Brain pericyte (primary cell): ENCODE measurements at regions not wholly inside any gene's neighbourhood (a gene's known extent, or its start where the extent isn't known, plus 50 kb on each side); places are given as distances from the start of the nearest gene placed in this dataset.

ENCODE experiments used
- DNase-seq: peaks from one replicate; pipeline ENCODE4 v3.0.0-alpha.2; 2012; ENCODE audit warnings: low read depth, low spot score

DNA sequence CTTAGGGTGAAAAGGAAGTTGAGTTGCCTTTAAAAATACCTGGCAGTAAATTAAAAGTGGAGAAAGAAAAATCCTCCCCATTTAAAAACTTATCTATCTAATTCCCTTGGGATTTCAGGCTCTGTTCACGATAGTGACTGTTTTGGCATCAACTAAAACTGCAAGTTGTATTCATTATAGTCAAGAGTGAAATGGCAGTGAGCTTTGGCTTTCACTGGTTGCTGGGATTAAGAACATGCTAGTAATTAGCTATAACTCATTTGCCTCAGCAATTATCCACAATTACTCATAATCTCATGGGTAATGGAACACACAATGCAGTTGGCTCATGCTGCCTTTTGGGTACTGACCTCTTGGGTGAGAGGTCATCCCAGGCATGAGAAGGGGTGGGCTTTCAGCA, 250.1 kb downstream of the GAS1 start:
- no peak for DNase-seq

DNA sequence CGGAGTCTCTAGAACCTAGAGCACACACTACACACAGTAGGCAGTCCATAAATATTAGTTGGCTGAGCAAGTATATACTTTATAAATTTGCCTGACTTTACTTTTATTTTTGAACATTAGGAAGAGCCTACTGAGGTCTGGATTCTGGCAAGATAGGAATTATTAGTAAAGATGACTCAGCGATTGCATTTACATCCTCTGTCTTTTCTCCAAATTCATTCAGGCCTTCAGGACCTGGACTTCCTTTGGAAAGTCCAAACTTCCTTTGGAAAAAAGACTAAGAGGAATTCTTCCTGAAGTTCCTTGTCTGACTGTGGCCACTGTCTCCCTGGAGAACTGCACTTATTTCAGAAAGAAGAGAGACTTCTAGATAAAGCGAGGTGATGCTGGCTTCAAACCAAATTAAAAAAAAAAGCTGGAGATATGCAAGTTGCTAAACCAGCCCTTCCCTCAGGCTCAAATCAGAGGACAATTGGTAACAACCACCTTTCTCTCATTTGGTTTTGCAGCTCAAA, 251.3 kb downstream of the GAS1 start:
- no peak for DNase-seq

DNA sequence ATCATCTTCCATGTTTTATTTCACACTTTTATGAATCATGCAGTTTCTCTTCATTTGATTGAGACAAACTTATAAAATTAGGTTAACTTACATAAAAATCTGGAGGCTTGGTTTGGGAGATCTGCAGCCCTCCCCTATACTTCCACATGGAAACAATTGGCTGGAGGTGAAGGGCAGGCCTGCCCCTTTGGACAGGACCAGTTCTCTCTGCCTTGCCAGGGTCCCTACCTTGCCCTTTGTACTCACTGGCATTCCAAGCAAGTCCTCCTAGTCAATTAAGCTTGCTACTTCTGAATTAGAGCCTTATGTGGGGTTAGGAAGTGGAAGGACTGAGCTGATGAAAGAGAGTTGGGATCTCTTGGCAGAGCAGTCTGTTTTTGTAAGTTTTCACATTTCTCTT, 257.3 kb downstream of the GAS1 start:
- DNase-seq, result no peak

DNA sequence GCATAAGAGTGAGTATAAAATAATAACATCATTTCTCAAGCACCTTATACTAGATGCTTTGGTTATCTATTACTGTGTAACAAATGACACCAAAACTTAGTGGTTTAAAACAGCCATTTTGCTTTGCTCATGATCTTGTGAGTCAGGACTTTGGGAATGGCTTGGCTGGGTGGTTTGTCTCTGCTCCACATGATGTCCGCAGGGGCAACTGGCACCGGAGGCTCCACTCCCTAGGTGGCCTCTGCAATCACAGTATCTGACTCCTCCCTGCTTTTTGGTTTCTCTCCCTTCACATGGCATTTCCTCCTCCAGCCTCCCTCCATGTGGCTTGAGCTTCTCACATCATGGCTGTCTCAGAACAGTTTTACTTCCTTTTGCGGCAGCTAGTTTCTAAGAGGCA, 259.5 kb downstream of the GAS1 start:
- no peak for DNase-seq

DNA sequence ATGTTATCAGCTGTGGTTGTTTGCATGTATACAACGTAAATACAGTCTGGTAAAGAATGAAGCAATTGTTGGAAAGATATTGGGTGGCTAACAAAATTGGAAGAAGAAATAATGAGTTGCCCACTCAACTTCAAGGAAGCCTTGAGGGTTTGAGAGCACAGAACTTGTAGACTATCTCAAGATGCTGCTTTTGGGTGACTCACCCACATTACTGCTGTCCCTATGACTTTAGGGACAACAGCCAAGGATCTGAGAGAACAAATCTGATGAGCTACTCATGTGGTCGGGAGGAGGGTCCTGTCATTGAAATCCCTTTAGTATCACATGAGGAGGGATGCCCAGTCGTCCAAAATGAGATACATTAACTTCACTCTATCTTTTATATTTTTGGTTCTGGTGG, 261.8 kb downstream of the GAS1 start:
- no peak for DNase-seq

DNA sequence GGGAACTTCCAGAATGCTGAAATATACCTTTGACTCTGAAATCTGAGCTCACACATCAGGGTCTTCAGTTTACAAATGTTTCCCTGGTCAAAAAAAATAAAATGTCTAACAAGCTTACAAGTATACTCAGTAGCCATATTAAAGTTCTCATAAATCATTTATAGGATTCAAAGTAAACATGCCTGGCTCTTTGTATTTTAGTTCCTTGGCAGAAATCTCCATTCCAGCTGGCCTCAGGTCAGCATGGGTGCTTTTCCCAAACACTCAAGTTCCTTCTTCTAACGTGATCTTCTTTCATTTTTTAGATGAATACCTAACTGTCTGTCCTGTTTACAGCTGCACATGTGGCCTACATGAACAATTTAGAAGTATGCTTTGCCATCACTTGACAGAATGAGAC, 263.2 kb downstream of the GAS1 start:
- DNase-seq, result no peak

DNA sequence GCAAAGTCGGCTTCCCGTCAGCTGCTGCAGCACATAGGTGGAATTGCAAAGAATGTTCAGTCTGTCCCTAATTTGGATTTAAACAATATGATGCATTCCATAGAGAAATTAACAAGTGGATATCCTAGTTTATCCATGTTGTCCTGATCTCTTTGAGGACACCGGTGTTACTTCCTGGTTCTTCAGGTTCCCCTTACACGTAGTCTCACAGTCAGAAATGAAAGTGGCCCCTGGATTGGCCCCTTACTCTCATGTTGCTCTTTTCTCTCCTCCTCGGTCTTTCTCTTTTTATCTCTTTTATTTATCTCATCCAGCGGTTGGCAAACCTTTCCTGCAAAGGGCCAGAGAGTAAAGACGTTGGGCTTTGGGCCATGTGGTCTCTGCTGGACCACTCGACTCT, 265.1 kb downstream of the GAS1 start:
- no peak for DNase-seq

DNA sequence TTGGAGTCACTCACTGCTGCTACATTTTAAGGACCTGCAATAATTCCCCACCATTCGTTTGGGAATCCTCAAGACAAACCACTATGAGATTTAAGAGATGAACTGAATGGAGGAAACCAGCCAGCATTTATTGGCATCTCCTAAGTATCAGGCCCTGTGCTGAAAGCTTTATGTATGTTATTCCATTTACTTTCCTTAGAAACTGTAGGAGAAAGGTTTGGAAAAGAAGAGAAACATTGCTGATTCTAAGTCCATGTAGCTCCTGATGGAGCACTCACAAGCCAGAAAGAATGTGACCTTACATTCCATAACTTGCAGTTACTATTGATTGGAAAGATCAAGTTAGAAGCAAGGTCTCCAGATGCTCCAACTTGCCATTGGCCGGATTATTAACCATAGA, 267.4 kb downstream of the GAS1 start:
- no peak for DNase-seq

DNA sequence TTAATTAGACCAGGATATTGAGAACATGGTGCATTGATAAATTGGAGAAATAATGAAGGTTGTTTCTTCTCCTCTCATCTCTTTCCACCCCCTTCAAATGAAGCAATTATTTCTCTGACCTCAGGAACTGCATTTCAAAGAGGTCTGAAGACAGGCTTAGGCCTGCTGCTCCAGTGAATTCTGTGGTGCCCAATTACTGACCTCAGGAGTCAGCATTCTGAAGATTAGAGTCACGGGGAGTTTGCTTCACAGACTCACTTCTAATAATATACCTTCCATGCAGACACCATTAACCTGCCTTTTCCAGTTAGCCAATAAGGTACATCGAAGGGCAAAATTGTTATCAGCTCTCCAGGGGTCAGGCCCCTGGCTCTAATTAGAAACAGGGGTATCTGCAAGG, 270.9 kb downstream of the GAS1 start:
- no peak for DNase-seq

DNA sequence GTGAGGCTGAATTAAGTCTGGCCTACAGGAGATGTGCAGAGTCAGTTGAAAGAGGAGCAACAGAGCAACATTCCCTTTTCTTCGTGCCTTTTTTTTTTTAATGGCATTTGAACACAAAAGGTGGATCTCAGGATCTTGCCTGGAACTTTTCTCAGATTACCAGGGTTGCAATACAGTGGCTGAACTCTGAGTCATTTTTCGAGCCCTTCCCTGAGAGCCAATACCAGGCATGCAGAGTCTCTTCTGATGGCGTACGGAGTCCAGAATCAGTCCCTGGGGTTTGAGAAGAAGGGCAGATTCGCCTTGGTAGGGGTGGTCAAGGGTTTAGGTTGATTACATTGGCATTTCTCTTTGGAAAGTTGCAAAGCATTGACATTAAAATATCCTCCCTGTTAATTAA, 271.5 kb downstream of the GAS1 start:
- DNase-seq, result no peak

DNA sequence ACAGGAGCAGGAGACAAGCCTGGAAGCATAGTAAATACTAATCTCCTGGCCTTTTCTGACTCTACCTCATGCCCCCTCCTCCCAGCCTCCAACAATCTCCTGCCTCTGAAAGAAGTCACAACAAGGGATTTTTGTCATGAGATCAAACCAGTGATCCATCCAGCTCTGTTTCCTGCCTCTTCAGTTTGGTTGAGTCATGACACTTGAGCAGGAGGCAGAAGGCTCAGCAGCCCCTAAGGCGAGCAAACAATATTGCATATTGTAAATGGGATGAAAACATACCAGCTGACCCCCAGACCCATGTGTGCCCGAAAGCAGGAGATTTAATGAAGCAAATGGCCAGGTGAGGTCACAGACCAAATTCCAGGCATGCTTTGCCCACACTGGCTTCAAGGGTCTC, 272.8 kb downstream of the GAS1 start:
- DNase-seq, result no peak

DNA sequence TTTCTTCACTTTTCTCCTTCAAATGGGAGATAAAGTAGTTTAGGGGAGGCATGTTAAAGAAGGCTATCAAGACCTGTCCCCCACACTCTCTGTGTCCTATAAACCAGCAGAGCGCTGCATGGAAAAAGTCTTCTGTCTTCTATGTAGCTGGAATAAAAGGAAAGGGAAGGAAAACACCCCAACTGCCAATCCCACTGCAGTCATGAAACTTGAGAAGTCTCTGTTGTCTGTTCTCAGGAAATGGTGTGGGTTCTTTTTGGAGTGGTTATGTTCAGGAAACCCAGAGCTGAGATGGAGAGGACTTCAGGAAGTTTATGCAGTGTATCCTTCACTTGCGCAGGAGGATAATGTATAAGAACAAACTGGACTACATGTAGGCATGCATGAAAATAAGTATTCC, 274.3 kb downstream of the GAS1 start:
- no peak for DNase-seq

DNA sequence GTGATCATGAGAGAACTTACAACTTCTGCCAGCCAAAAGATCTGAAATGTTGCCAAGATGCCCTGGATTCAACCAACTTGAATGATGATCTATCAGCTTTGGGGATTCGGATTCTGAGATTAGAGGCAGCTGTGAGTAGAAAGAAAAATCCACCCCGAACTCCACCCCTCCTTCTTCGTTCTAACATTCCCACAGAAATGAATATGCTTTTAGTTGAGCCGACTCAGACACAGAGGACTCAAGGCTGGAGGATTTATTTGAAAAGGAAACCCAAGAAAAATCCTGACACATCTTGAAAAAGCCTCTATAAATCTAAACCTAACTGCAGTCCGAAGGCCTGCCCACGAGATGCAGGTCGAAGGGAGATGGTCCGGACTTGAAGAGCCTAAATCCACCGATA, 275.0 kb downstream of the GAS1 start:
- no peak for DNase-seq

DNA sequence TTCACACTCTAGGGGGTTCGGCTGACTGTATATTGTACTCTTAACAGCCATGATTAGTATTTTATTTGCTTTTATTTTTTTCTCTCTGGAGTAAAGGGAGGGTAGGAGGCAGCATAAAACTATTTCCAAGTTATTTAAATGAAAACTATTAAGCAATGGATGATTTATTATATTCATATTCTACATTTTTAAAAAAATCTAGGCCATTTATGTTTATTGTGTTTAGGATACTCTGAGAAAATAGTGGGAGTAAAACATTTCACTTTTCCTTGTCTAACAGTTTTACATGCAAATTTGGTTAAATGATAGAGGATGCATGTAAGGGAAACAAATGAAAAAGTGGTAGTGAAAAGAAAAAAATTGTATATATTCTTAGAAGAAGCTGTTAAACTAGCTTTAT, 276.3 kb downstream of the GAS1 start:
- DNase-seq, result no peak

DNA sequence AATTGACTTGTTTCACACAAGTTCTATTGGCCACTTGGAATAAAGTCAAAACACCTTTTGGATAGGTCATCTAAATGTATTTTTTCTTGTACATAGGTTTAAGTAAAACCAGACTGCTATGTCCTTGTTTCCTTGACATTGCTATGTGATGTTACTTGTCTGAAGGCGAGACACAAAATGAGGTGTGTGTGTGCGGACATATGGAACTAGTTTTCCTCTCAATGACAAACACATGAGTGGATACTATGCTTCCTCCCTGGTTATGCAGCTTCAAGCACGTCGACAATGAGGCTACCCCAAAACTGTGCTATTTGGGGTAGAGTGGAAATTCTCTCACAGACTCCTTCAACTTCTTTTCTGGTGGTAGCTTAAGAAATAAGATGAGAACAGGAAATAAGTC, 276.8 kb downstream of the GAS1 start:
- no peak for DNase-seq

DNA sequence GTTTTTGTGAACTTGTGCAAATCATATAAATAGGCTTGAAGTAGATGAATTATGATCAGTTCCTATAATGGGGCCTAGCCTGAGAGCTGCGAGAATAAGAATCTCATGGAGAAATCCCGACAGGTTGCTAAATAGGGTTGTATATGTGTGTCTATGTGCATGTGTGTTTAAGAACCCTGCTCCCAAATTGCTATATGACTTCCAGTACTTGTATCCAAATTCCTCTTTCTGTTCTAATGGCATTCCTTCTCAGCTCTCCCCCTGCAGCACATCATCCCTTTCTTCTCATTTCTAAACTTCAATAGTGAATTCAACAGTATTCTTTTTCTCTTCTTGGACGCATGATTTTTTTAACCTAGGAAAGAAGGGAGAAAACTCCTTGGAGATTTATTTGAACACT, 277.2 kb downstream of the GAS1 start:
- DNase-seq, result no peak

DNA sequence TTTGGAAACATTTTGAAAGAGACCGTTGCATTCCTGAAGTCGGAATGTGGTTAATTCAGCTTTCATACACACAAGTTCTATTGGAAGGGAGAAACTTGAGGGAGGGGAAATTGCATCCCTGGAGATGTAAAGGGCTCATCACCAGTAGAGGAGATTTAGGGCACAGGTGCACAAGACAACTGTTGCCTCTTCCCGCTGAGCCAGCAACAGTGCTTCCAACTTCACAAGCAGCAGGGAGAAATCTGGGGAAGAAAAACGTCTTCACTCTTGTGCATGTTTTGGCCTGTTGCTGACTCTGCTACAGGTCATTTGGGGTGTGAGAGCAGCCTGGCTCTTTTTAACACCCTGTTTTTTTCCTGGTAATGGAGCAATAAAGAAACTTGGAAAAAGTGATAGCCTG, 277.9 kb downstream of the GAS1 start:
- DNase-seq, result no peak

DNA sequence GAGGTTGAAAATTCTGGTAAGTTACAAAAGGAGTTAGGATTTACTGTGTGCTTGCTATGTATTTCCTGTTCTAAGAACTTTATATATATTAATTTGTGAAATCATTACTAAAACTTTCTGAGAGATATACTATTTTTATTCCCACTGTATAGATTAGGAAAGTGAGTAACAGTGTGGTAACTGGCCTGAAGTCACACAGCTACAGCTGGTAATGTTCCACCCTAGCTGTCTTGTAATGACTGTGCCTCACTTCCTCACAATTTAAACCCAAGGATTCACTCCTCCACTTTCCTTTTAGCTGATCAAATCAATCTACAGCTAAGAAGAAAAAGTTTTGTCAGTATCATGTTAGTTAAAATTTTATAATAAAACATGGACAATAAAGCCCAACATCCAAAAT, 278.8 kb downstream of the GAS1 start:
- DNase-seq, result no peak

DNA sequence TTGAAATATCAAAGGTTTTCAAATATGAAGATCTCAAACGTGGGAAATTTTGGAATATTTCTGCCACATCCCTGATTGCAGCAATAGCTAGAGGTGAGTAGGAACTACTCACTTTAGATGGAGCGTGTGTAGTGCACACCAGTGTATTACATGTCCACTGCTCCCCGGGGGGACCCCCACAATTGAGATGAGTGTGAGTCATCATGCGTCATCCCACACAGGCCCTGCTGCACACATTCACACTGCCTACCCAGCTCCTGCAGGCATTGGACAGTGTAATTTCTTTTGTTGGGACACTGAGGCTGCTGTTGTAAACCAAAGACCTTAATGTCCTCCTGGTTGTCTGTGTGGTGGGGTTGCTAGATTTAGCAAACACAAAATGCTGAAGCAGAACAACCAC, 280.0 kb downstream of the GAS1 start:
- no peak for DNase-seq

DNA sequence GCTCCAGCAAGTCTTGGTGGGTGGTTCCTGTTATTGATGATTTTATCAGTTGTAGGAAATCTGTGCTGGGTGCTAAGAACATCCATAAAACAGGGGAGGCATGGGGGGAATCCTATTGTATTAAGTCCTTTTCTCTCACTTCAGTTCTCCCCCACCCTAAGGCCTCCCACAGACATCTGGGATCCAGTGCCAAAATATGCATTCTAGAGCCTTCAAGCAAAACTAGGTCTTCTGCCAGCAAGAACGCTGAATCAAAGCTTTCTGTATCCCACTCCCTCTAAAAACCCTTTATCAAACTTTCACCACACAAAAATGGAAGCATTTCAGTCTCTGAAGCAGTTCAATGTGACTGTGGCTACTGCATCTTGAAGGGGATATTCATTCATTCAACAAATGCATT, 281.9 kb downstream of the GAS1 start:
- no peak for DNase-seq

DNA sequence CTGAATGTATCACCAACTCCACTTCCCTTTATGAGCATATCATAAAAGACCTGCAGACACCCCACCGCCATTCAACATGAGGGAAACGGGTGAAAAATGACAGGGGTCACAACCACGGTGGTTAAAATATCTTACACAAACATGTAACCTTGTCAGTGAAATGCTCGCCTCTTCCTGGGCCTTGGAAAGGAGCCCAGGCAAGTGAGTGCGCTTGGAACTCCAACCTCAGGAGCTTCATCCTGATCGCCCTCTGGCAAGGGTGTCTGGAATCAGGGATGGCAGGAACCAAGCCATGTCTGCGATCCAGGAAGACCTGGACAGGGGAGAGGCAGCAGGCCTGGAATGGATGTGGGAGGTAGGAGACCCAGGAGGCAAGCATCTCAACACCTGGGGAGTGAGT, 282.7 kb downstream of the GAS1 start:
- DNase-seq, result no peak

DNA sequence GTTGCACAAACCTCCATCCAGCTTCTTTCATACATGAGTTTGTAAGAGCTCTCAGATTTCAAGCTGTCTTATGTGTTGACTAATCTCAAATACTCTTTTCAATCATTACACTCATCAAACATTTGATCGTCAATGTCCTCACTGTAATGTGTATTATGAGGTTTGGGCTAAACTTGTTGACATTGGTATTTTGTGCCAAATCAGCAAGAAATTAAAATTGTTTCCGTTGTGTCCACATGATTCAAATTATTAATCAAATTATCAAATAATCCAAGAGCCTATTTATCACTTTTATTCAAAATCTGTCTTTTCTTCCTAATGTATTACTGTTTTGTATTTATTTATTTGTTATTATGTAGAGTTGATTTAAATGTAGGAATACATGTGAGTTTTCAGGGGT, 283.4 kb downstream of the GAS1 start:
- DNase-seq, result no peak

DNA sequence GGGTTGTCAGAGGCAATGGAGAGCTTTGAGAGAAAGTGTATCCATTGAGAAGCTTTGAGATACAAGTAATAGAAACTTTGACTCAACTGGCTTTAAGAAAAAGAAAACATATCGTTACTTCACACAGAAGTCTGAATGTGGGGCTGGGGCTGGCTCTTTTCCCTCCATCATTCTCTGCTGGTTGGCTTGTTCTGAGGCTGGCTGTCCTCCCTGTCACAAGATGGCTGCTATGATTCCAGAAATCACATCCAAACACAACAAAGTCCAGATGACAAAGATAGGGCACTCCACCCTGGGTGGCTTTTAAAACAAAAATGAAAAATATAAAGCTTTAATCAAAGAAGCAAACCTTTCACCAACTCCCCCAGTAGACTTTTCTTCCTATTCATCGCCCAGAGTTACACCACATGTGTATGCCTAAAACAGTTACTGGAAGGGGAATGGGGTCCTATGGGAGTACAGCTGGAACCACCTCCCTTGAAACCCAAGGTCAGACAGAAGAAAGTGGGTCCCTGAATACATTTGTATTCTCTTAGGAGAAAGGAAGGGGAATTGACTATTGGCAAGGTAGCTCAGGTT, 284.3 kb downstream of the GAS1 start:
- DNase-seq, result no peak

DNA sequence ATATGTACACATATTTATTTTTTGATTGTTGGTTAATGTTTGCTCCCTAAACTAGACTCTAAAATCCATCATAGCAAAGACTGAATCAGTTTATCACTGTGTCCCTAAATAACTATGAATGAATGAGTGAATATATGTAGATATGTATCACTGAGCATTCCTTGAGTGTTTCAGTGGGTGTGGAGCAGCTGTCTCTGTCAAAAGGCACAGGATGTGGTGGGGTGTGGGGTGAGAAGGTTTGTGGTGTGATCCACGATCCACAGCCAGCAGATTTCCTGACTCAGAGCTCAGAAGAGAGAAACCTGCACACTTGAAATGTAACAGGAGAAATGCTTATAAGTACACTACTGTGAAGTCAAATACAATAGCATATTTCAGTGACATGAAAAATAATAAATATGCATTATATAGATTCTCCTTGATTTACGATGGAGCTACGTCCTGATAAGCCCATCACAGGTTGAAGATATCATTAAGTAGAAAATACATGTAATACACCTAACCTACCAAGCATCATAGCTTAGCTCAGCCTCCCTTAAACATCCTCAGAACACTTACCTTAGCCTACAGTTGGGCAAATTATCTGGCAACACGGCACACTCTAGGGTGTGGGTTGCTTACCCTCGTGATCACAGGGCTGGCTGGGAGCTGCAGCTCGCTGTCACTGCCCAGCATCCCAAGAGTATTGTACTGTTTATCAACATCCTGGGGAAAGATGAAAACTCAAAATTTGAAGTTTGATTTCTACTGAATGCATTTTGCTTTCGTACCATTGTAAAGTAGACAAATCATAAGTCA, 287.0 kb downstream of the GAS1 start:
- no peak for DNase-seq
